ENCODE measurements at regions not wholly inside any gene's neighbourhood (a gene's known extent, or its start where the extent isn't known, plus 50 kb on each side); places are given as distances from the start of the nearest gene placed in this dataset.
"Not testable (repeated sequence)": the region's sequence is repeated elsewhere in the genome, so short reads cannot be mapped to it uniquely, and the experiment has no call there.

DNA sequence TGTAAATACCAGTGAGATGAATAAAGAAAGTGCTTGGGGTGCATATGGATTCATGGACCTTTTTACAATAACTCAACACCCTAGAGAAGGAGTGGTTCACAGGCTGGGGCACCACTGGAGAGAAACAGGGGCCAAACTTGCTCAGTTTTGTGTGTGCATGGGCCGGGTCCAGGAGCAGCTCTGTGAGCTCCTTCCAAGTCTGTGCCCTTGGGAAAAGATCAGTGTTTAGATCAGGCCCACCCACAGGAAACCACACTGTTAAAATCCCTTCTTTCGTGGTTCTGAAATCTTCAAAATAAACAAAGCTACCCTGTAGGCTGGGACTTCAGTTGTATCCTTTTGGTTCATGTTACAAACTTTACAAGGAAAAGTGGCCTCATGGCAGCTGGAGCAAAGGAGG is 156.1 kb upstream of the TMEM260 start:
- no peak overlapping the region for H3K4me3 ChIP-seq
- 26 to 27% methylated on average over 2 of the region's 2 CpGs for WGBS, 2 donors
- no peaks in the 10 kb centered on the region for H3K36me3 ChIP-seq (ENCODE audit: low read depth, missing control alignments)
- no peak for DNase-seq
- H3K4me1 ChIP-seq, result peaks cover 7% of the 10 kb centered on the region
- intact Hi-C loops (cut with DNase I; ENCODE audit: low total_unique reads), result no loop called here
- no peak overlapping the region for H3K27ac ChIP-seq
- H3K27me3 ChIP-seq, result no peaks in the 10 kb centered on the region
- H3K9me3 ChIP-seq, result no peaks in the 10 kb centered on the region
- TF ChIP-seq POLR2A (IDR thresholded peaks at IDR 0.05), result no peak
- TF ChIP-seq, protein P1, sequence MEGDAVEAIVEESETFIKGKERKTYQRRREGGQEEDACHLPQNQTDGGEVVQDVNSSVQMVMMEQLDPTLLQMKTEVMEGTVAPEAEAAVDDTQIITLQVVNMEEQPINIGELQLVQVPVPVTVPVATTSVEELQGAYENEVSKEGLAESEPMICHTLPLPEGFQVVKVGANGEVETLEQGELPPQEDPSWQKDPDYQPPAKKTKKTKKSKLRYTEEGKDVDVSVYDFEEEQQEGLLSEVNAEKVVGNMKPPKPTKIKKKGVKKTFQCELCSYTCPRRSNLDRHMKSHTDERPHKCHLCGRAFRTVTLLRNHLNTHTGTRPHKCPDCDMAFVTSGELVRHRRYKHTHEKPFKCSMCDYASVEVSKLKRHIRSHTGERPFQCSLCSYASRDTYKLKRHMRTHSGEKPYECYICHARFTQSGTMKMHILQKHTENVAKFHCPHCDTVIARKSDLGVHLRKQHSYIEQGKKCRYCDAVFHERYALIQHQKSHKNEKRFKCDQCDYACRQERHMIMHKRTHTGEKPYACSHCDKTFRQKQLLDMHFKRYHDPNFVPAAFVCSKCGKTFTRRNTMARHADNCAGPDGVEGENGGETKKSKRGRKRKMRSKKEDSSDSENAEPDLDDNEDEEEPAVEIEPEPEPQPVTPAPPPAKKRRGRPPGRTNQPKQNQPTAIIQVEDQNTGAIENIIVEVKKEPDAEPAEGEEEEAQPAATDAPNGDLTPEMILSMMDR (IDR thresholded peaks at IDR 0.05), result no peak

DNA sequence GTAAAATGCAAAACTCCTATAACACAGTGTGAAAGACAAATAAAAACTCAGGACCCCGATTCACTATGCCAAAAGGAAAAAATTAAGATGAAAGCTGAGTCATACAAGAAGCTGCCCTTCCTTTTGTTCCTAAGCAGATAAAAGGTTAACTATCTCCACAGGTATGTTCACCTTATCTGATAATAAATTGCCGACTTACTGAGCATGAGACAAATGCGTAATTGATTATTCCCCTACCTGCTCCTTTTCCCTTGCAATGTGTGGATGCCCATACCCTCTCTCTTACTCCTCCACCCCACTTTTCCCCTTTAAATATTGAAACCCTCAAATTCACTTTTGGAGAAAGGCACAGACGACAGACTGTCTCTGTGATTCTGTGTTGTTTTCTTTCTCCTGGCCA is 148.6 kb upstream of the TMEM260 start:
- no peaks in the 10 kb centered on the region for H3K36me3 ChIP-seq (ENCODE audit: low read depth, missing control alignments)
- intact Hi-C loops (cut with DNase I; ENCODE audit: low total_unique reads), result no loop called here
- no peaks in the 10 kb centered on the region for H3K27me3 ChIP-seq
- H3K4me1 ChIP-seq, result no peaks in the 10 kb centered on the region
- no peak for DNase-seq
- 86 to 91% methylated on average over 4 of the region's 4 CpGs for WGBS, 2 donors
- H3K4me3 ChIP-seq, result no peak overlapping the region
- H3K9me3 ChIP-seq, result no peaks in the 10 kb centered on the region
- no peak overlapping the region for H3K27ac ChIP-seq
- TF ChIP-seq, protein P1 (IDR thresholded peaks at IDR 0.05), result no peak
- TF ChIP-seq POLR2A (IDR thresholded peaks at IDR 0.05), result no peak

DNA sequence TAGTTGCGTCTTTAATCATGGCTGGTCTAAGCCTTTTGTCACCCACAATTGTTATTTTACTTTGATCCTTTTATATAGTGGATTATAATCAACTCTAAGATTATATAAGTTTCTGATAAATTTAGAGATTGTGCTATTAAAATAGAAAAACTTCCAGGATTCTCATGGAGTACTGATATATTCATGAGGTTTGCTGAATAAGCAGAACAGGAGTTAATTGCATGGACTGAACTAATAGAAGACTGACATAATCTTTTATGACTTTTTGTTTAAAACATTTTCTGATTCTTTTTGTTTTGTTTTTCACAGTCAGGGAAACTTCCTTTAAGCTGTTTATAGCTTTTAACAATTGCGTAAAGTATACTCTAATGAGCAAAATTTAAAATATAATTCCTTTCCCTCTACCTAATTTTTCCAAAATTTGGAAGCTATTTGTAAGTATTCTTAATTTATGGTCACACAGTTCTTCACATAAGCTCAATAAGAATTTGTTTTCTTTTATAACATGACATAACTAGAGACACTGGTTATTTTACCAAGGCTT is 129.9 kb upstream of the TMEM260 start:
- DNase-seq, result no peak
- 96 to 97% methylated on average over 2 of the region's 2 CpGs for WGBS, 2 donors
- Histone ChIP-seq H3K9me3 (no peaks in the 10 kb centered on the region), H3K36me3 (ENCODE audit: low read depth, missing control alignments) (no peaks in the 10 kb centered on the region), H3K27ac (no peak overlapping the region), H3K27me3 (no peaks in the 10 kb centered on the region), H3K4me3 (no peak overlapping the region), H3K4me1 (no peaks in the 10 kb centered on the region)
- intact Hi-C loops (cut with DNase I; ENCODE audit: low total_unique reads), result no loop called here
- TF ChIP-seq POLR2A (IDR thresholded peaks at IDR 0.05), result no peak
- TF ChIP-seq, protein P1 (IDR thresholded peaks at IDR 0.05), result no peak

DNA sequence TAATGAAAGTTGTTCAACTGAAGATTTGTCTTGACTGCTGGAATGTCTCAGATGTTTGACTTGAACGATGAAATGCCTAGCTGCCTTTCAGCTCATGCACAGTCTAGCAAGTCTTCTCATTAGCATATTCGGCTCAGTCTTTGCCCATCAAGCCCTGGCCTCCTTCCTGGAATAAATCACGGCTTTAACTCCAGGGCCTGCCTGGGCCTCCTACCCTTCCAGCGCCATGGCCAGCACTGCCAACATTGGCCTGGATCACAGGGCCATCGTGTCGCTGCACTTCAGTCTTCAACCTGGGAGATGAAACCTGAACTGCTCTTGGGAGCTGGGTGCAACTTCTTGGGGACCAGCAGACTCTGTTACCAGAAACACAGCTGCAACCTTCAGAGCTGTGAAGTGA is 126.7 kb upstream of the TMEM260 start:
- 72 to 82% methylated on average over 3 to 6 of the region's 6 CpGs for WGBS, 2 donors

GRCh38 chr14:56454680-56455079 is 124.9 kb upstream of the TMEM260 start:
- H3K4me1 ChIP-seq; H3K36me3 ChIP-seq (ENCODE audit: low read depth, missing control alignments); H3K9me3 ChIP-seq; DNase-seq; H3K27me3 ChIP-seq; H3K4me3 ChIP-seq; H3K27ac ChIP-seq; intact Hi-C loops (cut with DNase I; ENCODE audit: low total_unique reads): not testable (repeated sequence)
- 87 to 94% methylated on average over 3 of the region's 3 CpGs for WGBS, 2 donors

More for the DNA sequence above, 126.7 kb upstream of the TMEM260 start:
- no peak for DNase-seq
- Histone ChIP-seq H3K36me3 (ENCODE audit: low read depth, missing control alignments) (no peaks in the 10 kb centered on the region), H3K4me1 (no peaks in the 10 kb centered on the region), H3K27me3 (no peaks in the 10 kb centered on the region), H3K4me3 (no peak overlapping the region), H3K9me3 (no peaks in the 10 kb centered on the region), H3K27ac (no peak overlapping the region)
- intact Hi-C loops (cut with DNase I; ENCODE audit: low total_unique reads), result no loop called here
- no peak for TF ChIP-seq POLR2A (IDR thresholded peaks at IDR 0.05)
- TF ChIP-seq, protein P1 (IDR thresholded peaks at IDR 0.05), result no peak

Data from testis (tissue), 2 donors.